Activated gamma-delta T cell treated with anti-CD3 and anti-CD28 coated beads, Interleukin-2, amount 50 U/mL, for 16 hours (primary cell): ENCODE measurements at regions not wholly inside any gene's neighbourhood (a gene's known extent, or its start where the extent isn't known, plus 50 kb on each side); places are given as distances from the start of the nearest gene placed in this dataset.

Experiments
- DNase-seq: peaks from one replicate; pipeline ENCODE4 v3.0.0-alpha.2; 2020; ENCODE audit warnings: low read depth

DNA sequence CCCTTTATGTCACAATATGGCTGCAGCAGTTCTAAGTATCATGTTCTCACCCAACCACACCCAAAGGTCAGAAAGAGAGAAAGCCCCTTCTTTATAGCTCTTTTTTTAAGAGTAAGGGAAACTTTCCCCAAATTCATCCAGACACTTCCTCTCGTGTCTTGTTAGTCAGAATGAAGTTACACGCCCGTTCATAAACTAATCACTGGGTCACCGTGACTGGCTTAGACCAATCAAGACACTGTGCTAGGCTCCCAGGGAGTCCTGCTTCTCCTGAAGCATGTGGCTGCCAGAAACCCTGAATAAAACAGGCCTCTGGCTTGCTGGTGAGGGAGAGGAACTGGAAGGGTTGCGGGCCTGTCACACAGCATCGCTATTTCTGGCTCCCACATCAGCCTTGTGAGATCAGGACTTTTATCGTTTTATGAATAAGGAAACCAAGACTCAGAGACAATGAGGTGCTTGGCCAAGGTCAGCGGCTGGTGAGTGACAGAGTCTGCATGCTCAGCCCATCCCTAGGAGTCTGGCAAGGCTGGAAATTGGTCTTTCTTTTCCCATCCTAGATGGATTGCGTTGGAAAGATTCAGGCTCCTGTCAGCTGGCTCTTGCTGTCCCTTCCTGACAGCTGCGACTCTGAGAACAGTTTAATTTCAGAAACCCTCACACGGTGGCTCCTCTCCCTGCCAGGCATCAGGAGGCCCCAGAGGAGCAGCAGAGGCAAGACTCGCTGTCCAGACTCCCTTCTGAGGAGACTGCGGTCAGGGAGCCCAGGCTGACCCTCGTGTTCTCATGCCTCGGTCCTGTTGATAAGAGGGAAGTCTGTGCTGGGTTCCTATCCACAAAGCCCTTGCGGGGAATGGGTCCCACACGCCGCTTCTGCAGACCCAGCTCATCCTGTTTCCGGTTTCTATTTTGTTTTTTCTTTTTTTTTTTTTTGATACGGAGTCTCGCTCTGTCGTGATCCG, 104.5 kb upstream of the TAF1B start:
- no peak for DNase-seq

DNA sequence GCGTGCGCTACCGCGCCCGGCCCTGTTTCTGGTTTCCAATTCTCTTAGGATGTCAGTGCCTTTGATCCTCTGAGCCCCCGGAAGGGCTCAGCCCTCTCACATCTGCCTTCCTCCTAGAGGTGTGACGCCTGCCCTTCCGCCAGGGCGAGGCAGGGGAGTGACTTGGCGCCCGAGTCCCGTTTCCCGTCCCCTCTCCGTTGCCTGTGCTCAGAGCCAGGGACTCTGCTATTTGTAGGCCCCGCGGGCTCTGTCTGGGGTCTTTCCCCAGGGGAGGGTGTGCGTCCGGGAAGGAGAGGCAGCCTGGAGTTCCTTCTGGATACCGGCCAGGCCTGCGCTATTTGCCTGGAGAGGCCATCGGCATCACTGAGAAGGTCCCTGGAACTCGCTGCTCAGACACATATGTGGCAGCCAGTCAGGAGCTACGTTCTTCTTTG, 103.7 kb upstream of the TAF1B start:
- peak; percentile 38 for DNase-seq

DNA sequence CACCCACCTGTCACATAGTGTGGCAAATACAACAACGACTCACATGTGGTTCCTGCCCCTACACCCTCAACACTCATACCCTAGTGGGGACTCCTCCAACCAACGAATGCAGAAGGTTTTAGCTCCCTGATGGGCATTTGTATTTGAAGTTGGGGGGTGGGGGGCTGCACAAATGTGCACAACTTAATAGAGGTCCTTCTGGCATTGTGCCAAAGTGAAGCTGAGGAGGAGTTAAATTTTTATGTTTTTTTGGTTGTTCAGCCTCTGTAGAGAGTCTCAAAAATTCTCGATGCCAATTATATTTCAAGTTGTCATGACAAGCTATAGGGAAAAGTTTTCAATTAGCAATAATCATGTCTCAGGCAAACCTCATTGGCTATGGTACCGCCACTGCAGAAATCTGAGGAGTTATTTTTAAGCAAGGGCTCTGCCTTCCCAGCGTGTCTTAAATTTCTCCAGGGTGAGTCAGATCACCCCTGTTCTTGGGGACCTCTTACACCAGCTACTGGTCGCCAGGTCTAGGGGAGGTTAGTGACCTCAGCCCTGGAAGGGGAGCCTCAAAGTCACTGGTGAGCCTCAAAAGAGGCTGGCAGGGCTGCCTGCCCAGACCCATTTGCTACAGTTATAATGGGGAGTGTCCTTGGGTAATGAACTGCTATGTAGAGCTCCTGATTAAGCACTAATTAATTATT, 102.7 kb upstream of the TAF1B start:
- DNase-seq = no peak

DNA sequence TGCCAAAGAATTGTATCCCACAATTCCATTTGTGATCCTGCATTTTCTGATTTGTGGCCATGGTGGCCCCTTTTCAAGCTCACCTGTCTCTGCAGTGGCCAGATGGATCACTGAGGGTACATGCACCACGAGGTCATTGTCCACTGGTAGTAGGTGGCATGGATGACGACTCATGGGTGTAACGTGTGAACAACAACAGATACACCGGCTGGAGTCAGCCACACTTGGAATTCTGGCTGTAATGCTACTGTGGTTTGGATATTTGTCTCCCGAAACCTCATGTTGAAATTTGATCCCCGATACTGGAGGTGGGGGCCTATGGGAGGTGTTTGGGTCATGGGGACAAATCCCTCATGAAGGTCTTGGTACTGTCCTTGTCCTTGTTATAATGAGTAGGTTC, 102.2 kb upstream of the TAF1B start:
- no peak for DNase-seq

DNA sequence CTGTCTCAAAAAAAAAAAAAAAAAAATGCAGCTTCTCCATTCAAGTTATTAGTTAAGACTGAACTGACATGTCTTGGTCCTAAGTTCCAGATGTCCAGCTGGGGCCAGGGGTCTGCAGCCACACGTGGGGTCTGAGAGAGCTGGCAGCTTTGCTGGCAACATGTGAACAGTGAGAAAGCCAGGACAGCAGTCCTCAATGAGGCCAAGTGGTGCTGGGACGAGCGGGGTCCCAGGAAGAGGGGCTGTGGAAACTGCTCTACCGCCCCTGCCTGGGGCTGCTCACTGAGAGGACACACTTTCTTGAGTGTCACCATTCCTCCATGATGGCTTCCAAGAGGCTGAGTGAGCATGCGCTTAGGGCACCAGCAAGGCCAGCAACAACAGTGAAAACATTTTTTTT, 100.7 kb upstream of the TAF1B start:
- DNase-seq = no peak

DNA sequence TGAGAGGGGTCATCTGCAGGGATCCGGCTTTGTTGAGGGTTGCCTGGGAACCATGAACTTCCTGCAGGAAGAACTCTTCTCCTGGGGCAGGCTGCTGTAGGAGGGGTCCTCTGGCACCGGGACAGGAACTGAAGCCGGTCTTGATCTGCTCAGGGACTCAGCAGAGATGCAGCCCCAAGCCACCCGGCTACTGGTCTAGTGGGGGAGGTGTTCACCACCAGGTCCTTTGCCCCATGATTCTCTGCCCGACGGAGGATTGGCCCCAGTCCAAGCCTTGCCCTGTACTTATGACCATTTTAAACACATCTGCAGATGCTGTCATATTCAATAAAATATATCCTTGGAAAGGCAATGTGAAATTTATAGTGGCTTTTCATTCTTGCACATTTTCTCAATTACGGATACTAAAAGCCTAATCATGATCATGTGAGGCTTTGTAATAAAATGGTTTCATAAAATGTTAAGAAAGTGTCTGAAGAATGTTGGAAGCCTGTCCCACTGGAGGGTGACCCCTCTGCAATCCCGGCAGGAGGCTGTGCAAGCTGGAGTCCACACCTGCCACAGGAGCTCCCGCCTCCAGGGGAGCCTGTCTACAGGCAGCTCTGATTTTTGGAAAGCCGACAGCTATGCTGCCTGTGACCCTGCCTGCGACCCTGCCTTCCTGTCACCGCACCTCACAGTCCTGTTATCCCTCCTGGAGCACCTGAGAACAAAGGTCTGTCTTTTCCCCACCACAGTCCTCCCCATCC, 98.8 kb upstream of the TAF1B start:
- no peak for DNase-seq

DNA sequence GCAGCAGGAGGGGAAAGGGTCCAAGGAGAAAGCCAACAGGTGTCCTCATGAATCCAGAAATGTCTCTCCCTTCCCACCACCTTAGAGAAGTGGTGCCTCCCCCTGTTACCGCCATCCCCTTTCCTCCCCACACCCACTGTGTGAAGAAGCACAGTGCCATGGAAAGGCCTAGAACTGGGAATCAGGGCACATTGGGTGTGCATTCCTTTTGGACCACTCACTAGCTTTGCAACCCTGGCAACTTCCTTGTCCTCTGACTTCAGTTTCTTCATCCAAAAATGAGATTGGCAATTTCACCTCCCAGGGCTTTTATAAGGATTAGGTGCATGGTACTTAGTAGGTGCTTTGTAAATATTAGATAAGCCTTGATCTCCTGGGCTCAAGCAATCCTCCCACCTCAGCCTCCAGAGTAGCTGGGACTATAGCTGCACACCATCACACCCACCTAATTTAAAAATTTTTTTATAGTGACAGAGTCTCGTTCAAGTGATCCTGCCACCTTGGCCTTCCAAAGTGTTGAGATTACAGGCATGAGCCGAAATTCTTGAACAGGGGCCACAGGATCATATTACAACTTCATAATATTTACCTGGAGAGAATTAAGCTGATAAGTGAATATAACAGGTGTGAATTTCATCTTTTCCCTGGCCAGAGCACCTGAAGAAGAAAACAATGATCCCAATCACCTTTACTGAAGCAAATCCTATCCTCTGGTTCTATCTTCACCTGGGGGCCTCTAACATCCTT, 97.9 kb upstream of the TAF1B start:
- no peak for DNase-seq

DNA sequence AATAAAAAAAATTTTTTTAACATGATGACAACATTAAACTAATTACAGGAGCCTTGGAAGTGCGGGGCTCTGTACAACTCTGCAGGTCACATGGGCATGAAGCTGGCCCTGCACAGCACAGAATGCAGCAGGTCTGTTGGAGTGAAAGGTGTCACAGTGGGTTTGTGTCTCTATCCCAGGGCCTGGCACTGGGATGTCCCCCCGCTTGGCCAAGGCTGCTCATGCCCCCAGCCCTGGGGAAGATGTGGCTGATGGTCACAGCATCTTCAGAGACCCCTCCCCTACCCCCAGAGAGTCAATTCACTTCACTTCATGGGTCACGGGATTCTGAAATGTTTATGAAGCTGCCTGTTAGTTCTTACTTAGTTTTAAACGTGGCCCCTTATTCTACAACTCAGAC, 95.9 kb upstream of the TAF1B start:
- DNase-seq = no peak

DNA sequence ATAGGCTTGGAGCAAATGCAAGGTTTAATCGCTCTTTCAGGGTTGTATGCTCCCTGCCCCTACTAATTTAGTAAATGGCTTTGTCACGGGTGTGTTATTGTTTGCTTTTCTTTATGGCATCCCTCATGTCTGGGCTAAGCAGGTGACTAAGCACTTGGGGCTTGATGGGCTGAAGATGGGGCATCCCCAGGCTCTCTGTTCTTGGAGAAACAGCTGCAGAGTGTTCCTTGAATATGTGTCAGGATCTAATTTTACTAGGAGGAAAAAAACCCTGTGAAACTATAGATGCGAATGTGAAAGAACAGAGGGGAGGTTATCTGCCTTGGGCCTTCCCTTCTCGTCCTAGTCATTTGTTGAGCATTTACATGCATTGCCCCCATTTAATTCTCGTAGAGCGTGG, 94.7 kb upstream of the TAF1B start:
- no peak for DNase-seq

DNA sequence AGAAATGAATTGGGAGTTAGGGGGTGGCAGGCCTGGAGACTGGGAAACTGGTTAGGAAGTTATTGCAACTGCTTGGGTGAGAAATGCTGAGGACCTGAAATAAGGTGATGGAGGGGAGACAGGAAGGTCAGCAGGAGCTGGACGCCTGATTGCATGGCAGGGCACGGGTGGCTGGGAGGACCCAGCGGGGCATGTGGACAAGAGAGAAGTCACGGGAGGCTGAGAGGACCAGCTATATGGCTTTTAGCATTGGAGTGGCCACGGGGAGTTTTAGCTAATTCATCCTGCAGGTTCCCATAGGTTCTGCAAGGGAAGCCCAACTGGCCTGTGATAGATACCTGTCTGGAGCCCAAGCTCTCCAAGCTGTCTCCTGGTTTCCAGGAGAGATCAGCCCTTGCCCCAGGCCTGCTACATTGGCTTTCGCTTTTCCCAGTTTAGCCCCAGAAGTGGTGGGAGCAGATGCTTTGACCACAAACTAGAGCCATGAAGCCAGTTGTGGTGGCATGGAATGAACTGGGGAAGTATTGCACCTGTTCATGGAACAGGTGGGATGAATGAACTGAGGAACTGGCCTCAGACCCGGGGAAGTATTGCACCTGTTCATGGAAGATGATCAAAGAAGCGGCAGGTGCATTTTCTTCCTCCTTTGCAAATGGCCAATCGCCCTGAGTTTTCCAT, 93.6 kb upstream of the TAF1B start:
- DNase-seq = no peak

DNA sequence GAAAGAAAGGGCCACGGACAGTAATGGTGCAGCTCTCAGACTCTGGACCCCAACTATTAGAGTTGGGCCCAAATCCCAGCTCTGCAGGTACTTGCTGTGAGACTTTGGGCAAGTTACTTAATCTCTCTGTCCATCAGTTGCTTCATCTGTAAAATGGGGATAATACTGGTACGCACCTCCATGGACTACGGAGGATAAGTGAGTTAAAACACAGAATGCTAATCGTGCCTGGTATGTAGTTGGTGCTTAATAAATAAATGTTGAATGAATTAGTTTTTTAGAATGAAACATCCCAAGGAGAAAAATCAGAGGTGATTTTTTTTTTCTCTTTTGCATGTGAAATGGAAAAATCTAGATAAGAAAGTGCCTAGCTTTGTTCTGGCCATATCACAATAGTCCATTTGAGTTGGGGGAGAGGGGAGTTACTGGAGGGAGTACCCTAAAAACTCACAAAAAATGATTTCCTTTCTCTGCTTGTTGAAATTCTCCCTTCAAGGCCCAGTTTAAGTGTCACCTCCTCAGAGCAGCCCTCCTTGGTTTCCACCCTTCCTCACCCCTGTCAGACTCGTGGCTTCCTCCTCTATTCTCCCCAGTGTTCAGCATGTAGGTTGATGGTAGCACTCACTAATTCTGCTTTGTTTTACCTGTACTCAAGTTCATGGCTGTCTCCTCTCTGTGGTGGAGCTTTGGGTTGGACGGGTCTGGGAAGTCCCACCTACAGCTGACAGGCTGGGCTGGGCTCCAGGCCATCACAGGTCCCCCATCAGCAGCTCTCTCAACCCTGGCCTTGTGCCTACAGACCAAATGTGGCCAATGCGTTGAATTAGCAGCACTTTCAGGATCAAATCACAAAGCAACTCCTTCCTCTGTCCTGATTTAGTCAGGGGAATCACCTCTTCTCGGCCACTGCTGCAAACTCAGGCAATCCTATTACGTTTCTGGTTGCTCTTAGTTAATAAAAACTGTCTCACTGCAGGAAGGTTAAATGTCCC, 92.8 kb upstream of the TAF1B start:
- no peak for DNase-seq

DNA sequence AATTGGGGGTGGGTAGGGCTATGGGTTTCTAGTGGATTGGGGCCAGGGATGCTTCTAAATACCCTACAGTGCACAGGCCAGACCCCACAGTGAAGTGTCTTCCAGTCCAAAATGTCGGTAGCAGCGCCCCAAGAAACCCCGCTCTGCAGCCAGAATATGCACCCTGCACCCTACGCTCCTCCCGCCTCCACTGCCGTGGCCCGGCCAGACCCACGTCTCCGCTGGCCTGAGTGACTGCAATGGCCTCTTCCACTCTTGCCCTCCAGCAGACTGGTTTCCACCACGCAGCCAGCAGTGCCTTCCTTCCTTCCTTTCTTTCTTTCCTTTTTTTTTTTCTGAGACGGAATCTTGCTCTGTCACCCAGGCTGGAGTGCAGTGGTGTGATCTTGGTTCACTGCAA, 91.4 kb upstream of the TAF1B start:
- DNase-seq = no peak

DNA sequence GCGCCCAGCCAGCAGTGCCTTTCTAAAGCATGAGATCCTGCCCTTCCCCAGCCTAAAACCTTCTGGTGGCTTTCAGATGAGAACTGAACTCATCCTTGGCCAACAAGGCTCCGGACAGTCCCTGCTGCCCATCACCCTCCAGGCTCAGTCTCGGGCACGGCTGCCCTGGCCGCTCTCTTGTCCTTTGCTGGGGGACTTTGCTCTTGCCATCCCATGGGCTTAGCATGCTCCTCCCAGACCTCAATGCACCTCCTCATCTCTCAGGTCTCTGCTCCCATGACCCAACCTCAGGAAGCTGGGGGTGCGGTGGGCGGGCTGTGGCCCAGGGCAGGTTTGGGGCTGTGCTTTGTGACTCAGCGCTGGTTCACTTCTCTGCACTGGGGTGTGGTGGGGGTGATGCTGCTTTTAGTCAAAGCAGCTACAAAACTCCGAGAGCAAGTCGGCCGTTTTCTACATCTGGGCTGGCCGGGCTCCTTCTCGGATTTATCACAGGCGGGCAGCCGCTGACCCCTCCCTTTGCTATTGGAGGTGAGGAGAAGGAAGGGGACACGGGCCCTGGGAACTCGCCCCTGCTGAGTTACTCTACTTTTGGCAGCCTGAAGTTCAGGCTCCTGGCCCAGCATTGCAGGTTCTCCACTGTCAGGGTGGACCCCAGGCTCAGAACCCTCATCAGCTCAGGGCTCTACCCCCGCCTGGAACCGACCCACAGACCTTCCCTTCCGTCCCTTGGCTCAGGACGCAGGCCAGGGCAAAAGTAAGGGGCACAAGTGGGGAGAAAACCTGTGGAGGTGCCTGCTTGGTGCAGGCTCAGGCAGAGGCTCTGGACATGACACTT, 90.6 kb upstream of the TAF1B start:
- DNase-seq = peak; percentile 75

DNA sequence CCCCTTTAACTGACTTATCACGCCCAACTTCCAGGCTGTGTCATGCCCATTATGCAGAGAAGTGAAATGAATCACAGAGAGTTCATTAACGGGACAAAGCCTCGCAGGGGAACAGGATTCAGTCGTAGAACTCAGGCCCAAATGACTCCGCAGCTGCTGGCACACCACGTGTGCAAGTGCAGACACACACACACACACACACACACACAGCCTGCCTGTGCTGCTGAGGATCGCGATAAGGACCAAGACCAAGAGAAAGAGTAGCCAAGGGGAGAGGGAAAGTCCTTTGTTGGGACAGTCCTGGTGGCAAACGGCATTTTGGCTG, 90.0 kb upstream of the TAF1B start:
- DNase-seq = no peak

DNA sequence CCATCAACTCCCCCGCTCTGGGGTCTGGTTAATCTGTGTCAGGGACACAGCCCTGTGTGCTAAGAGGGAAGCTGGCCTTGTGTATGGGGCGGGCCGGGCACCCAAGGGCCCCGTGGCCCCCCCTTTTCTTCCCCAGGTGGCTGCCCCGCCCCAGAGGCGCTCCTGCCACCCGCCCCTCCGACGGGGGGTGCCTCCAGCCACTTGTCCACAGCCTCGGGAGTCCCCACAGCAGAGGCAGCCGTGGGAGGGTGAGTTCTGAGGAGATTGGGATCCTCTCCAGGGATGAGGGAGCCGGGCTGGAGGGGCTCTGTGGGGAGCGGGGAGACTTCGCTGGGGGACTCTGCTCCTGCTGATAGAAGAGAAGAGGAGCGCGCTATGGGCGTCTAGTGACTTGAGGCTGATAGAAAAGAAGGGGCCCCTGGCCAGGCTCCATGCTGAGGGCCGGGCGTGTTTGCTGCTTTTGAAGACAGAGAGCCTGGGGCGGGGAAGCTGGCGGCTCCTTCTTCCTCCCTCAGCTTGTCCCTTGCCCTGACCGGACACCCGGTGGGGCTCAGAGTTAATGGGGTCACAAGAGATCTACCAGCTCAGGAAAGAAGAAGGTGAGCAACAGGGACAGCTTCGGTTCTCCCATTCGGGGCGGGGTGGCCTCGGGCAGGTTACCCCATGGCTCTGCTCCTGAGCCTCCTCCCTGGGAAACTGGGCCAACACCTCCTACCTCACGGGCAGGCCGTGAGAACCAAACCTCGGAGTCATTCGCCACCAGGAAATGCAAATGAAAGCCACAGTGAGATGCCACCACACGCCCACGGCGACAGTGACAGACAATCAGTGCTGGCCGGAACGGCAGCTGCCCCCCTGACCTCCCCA, 89.4 kb upstream of the TAF1B start:
- no peak for DNase-seq

DNA sequence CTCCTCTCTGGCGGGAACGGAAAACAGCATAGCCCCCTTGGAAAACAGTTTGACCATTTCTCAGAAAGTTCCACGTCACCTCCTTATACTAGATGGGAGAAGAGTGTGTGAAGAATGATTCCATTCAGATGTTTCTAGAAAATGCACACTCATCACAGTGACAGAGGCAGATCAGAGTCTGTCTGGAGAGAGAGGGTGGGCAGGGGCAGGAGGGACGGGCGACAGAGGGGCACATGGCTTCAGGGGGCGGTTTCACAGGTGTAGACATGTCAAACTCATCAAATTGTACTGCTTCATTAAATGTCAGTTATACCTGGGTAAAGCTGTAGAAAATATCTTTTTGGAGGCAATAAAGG, 88.8 kb upstream of the TAF1B start:
- no peak for DNase-seq

DNA sequence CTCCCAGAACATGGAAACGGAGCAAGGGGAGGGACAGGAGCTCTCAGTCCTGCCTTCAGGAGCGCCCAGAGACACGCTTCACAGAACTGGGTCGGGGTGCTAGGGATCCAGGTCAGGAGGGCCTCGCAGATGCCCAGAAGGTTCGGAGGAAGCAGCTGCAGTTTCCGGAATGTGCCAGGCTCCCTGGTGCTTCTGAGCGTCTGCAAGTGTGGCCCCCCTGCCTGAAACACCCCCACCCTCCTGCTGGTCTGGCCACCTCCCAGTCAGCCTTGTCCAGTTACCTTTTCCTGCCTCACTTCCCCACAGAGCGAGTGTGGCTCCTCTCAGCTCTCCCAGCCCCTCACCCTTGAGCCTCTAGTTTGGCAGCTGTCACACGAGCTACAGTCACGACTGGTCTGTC, 88.3 kb upstream of the TAF1B start:
- no peak for DNase-seq

DNA sequence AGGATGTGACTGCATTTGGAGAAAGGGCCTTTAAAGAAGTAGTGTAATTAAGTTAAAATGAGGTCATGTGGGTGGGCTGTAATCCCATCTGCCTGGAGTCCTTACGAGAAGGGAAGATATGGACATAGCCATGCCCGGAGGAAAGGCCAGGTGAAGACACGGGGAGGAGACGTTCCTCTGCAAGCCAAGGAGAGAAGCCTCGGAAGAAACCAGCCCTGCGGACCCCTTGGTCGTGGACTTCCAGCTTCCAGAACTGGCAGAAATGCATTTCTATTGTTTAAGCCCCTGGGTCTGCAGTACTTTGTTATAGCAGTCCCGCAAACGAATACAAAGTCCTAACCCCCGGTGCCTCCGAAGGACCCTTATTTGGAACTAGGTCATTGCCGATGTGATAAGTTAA, 87.6 kb upstream of the TAF1B start:
- DNase-seq = no peak
